ENCODE measurements at regions not wholly inside any gene's neighbourhood (a gene's known extent, or its start where the extent isn't known, plus 50 kb on each side); places are given as distances from the start of the nearest gene placed in this dataset.

DNA sequence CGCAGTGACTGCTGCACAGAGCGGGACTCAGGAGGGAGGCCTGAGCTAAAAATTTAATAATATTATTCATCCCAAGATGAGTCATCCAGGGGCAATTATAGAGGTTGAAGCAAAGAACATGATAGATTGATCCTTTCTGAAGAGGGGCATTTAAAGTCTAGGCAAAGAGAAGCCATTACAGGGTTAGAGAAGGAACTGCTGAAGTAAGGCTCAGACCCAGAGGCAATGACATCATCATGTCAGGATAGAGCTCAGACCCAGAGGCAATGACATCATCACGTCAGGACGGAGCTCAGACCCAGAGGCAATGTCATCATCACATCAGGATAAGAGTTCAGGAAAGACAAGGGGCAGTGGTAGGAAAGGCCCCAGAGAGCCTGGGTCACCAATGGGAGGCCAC, 184.0 kb downstream of the TMEM18 start:
- TF ChIP-seq, protein P1, sequence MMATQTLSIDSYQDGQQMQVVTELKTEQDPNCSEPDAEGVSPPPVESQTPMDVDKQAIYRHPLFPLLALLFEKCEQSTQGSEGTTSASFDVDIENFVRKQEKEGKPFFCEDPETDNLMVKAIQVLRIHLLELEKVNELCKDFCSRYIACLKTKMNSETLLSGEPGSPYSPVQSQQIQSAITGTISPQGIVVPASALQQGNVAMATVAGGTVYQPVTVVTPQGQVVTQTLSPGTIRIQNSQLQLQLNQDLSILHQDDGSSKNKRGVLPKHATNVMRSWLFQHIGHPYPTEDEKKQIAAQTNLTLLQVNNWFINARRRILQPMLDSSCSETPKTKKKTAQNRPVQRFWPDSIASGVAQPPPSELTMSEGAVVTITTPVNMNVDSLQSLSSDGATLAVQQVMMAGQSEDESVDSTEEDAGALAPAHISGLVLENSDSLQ (IDR thresholded peaks at IDR 0.05), result no peak
- no peak for TF ChIP-seq NR2C2 (IDR thresholded peaks at IDR 0.05; ENCODE audit: borderline replicate concordance, control insufficient read depth, insufficient read length, low read depth)
- no peak for TF ChIP-seq NFIC (IDR thresholded peaks at IDR 0.05; ENCODE audit: low read depth, low read length)
- TF ChIP-seq, protein P2, sequence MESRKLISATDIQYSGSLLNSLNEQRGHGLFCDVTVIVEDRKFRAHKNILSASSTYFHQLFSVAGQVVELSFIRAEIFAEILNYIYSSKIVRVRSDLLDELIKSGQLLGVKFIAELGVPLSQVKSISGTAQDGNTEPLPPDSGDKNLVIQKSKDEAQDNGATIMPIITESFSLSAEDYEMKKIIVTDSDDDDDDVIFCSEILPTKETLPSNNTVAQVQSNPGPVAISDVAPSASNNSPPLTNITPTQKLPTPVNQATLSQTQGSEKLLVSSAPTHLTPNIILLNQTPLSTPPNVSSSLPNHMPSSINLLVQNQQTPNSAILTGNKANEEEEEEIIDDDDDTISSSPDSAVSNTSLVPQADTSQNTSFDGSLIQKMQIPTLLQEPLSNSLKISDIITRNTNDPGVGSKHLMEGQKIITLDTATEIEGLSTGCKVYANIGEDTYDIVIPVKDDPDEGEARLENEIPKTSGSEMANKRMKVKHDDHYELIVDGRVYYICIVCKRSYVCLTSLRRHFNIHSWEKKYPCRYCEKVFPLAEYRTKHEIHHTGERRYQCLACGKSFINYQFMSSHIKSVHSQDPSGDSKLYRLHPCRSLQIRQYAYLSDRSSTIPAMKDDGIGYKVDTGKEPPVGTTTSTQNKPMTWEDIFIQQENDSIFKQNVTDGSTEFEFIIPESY (IDR thresholded peaks at IDR 0.05), result no peak
- TF ChIP-seq, protein P3, sequence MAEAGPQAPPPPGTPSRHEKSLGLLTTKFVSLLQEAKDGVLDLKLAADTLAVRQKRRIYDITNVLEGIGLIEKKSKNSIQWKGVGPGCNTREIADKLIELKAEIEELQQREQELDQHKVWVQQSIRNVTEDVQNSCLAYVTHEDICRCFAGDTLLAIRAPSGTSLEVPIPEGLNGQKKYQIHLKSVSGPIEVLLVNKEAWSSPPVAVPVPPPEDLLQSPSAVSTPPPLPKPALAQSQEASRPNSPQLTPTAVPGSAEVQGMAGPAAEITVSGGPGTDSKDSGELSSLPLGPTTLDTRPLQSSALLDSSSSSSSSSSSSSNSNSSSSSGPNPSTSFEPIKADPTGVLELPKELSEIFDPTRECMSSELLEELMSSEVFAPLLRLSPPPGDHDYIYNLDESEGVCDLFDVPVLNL (IDR thresholded peaks at IDR 0.05; ENCODE audit: low read depth, low read length), result no peak
- no peak for TF ChIP-seq FOXK2 (IDR thresholded peaks at IDR 0.05)
- no peak for TF ChIP-seq SUPT20H (IDR thresholded peaks at IDR 0.05; ENCODE audit: borderline replicate concordance, control insufficient read depth, low read depth, low read length)
- TF ChIP-seq EED (IDR thresholded peaks at IDR 0.05; ENCODE audit: low read depth), result no peak
- no peak for TF ChIP-seq RFX5 (IDR thresholded peaks at IDR 0.05; ENCODE audit: low read depth, low read length)
- TF ChIP-seq RAD21 (IDR thresholded peaks at IDR 0.05; ENCODE audit: insufficient read depth, low read depth, low read length), result no peak
- FAIRE-seq (no peak), DNase-seq (ENCODE audit: low read depth, low spot score) (no peak), ATAC-seq (no peak)
- H3K27ac ChIP-seq (ENCODE audit: control insufficient read depth, insufficient read depth), result no peak overlapping the region
- ChIA-PET SMC1A (ENCODE audit: uncharacterized antibody, unreplicated experiment) (no interaction called here), RAD21 (ENCODE audit: unreplicated experiment) (no interaction called here), CTCF (no interaction called here), POLR2A (no interaction called here)
- no TSS peak for BruUV-seq (replicated peaks)
- no peak overlapping the region for H2AFZ ChIP-seq (ENCODE audit: control insufficient read depth, low read depth, low read length)
- no peak overlapping the region for H3K4me3 ChIP-seq
- no peaks in the 10 kb centered on the region for H3K4me1 ChIP-seq (ENCODE audit: control insufficient read depth, insufficient read depth, low read length)
- no peaks in the 10 kb centered on the region for H3K9me3 ChIP-seq (replicated peaks; ENCODE audit: control insufficient read depth, insufficient read depth, low read length)
- H3K36me3 ChIP-seq (ENCODE audit: control insufficient read depth in 2 of 2, insufficient read depth in 2 of 2, low read length in 1 of 2), result no peaks in the 10 kb centered on the region
- H3K79me2 ChIP-seq (ENCODE audit: control insufficient read depth, insufficient read depth, low read length), result no peaks in the 10 kb centered on the region
- H3K4me2 ChIP-seq (ENCODE audit: control insufficient read depth, insufficient read depth), result no peak overlapping the region
- intact Hi-C loops (cut with micrococcal nuclease; ENCODE audit: unreplicated experiment) (no loop called here), in situ Hi-C loops (cut with MboI) (no loop called here)
- WGBS (ENCODE audit: insufficient coverage, insufficient replicate concordance, low lambda C conversion rate, missing lambda C conversion rate), result 34% methylated on average over 4 of the region's 4 CpGs
- no peaks in the 10 kb centered on the region for H4K20me1 ChIP-seq (ENCODE audit: control insufficient read depth, insufficient read depth)
- H3K9ac ChIP-seq (ENCODE audit: control insufficient read depth, insufficient read depth, low read length), result no peak overlapping the region
- no peaks in the 10 kb centered on the region for H3K27me3 ChIP-seq (replicated peaks in 1 of 2; ENCODE audit: control insufficient read depth in 2 of 2, insufficient read depth in 2 of 2, low read length in 1 of 2)

Measured in GM12878 (cell line).